Large intestine (tissue), 3 donors: ENCODE measurements at regions not wholly inside any gene's neighbourhood (a gene's known extent, or its start where the extent isn't known, plus 50 kb on each side); places are given as distances from the start of the nearest gene placed in this dataset.
"Not testable (repeated sequence)": the region's sequence is repeated elsewhere in the genome, so short reads cannot be mapped to it uniquely, and the experiment has no call there.

Experiments used
- DNase-seq, 2 donors: peaks; one replicate each; pipeline versions ENCODE4 v3.0.0 to v3.0.0-alpha.2; 2013
- H3K27ac ChIP-seq: one replicate; pipeline ENCODE4 v1.5.1; 2013; ENCODE audit warnings: low read length
- H3K27me3 ChIP-seq: 2 replicates; pipeline ENCODE4 v1.6.1; 2013; ENCODE audit warnings: low read length; ENCODE audit not compliant: control insufficient read depth, insufficient read depth
- H3K36me3 ChIP-seq: 2 replicates; pipeline ENCODE4 v1.6.1; 2013; ENCODE audit warnings: low read length; ENCODE audit not compliant: control insufficient read depth, insufficient read depth
- H3K4me1 ChIP-seq: one replicate; pipeline ENCODE4 v1.6.1; 2013; ENCODE audit warnings: low read length; ENCODE audit not compliant: control insufficient read depth, insufficient read depth
- H3K4me3 ChIP-seq: one replicate; pipeline ENCODE4 v1.5.1; 2013; ENCODE audit warnings: low read length
- H3K9me3 ChIP-seq: one replicate; pipeline ENCODE4 v1.6.1; 2013; ENCODE audit warnings: mild to moderate bottlenecking, low read depth, low read length, moderate library complexity; ENCODE audit not compliant: control insufficient read depth
- WGBS: methylation state at CpG from one replicate; pipeline ENCODE4 v1.1.5; 2013; ENCODE audit warnings: low lambda C conversion rate; ENCODE audit not compliant: insufficient coverage; 5-methylcytosine and 5-hydroxymethylcytosine counted together

- H3K27ac ChIP-seq = no peak overlapping the region
- 100% methylated on average over 1 of the region's 5 CpGs for WGBS
Measured at GRCh38 chr10:118958559-118958958, 71.0 kb upstream of the NANOS1 start.

DNA sequence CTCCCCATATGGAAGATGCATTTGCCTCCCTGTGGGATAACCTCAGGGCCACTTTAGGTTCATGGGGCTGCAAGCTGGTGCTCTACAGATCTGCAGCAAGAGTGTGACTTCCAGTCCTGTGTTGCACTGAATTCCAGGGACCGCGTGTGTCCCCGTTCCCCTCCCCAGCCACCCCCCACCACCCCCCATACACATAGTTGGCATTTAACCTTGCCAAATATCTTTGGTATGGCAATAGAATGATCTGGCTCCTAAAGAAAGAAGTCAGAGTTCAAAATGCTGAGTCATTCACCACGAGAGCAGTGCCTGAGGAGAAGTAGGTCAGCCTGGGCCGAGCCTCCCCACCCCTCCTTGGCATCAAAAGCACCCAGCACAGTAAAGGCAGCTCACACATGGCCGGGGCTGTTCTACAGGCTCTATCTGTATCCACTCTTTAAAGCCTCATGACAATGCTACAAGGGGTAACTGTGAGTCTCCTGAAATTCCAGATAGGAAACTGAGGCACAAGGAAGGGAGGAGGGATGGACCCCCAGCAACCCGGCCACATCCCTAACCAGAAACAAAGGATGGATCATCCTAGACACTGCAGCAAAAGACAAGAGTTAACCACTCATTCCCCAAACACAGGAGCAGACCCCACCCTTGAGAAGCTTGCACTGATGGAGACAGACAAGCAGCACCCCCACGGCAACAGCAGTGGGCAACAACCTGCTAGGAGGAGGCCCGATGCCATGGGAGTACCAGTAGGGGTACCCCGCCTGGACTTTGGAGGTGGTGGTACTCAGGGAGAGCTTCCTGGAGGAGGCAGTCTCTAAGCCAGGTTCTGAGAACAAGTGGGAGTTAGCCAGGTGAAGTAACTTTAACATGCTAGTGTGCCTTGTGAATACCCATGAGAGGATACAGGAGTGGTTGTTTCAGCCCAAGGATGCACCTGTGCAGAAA lies 70.3 kb upstream of the NANOS1 start:
- Histone ChIP-seq H3K36me3 (no peaks in the 10 kb centered on the region), H3K27me3 (no peaks in the 10 kb centered on the region), H3K4me1 (no peaks in the 10 kb centered on the region), H3K9me3 (no peaks in the 10 kb centered on the region), H3K4me3 (no peak overlapping the region), H3K27ac (no peak overlapping the region)
- DNase-seq = no peak
- WGBS = no CpG with 5 or more reads among the region's 10 CpGs

More at GRCh38 chr10:118958559-118958958, 71.0 kb upstream of the NANOS1 start:
- no peak for DNase-seq
- Histone ChIP-seq H3K27me3 (peaks cover 1% of the 10 kb centered on the region), H3K4me1 (no peaks in the 10 kb centered on the region), H3K9me3 (no peaks in the 10 kb centered on the region), H3K36me3 (no peaks in the 10 kb centered on the region), H3K4me3 (no peak overlapping the region)

GRCh38 chr10:118960157-118961090 lies 69.1 kb upstream of the NANOS1 start:
- Histone ChIP-seq H3K9me3 (no peaks in the 10 kb centered on the region), H3K36me3 (no peaks in the 10 kb centered on the region), H3K27me3 (no peaks in the 10 kb centered on the region), H3K4me3 (no peak overlapping the region), H3K4me1 (no peaks in the 10 kb centered on the region), H3K27ac (no peak overlapping the region)
- no CpG with 5 or more reads among the region's 17 CpGs for WGBS
- no peak for DNase-seq

- Histone ChIP-seq H3K27me3 (no peaks in the 10 kb centered on the region), H3K4me3 (no peak overlapping the region), H3K27ac (no peak overlapping the region), H3K9me3 (no peaks in the 10 kb centered on the region), H3K4me1 (no peaks in the 10 kb centered on the region), H3K36me3 (no peaks in the 10 kb centered on the region)
- DNase-seq = no peak
- no CpG with 5 or more reads among the region's 7 CpGs for WGBS
Measured at GRCh38 chr10:118961436-118961835, 68.1 kb upstream of the NANOS1 start.

DNA sequence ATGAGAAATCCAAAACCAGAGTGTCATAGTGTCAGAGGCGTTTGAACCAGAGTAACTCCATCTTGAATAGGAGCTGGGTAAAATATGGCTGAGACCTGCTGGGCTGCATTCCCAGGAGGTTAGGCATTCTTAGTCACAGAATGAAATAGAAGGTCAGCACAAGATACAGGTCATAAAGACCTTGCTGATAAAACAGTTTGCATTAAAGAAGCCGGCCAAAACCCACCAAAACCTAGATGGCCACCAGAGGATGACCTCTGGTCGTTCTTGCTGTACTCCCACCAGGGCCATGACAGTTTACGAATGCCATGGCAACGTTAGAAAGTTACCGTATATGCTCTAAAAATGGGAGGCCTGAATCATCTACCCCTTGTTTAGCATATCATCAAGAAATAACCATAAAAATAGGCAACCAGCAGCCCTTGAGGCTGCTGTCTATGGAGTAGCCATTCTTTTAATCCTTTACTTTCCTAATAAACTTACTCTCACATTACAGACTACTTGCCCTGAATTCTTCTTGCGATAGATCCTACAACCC lies 67.1 kb upstream of the NANOS1 start:
- H3K36me3 ChIP-seq, H3K9me3 ChIP-seq, H3K27ac ChIP-seq, H3K4me1 ChIP-seq, DNase-seq, H3K27me3 ChIP-seq, H3K4me3 ChIP-seq: not testable (repeated sequence)
- WGBS = no CpG with 5 or more reads among the region's 7 CpGs

DNA sequence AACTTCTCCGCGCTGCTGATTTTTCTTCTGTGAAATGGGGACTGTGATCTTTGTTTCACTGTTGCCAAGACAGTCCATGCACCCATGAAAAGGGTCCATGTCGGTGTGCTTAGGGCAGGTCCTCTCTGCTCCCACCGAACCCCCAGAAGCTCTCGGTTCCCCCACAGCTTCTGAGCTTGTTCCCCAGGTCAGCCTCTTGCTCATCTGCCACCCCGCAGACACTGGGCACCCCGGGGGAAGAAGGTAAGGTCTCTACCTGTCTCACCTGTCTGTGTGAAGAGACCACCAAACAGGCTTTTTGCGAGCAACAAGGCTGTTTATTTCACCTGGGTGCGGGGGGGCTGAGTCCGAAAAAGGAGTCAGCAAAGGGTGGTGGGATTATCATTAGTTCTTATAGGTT lies 66.2 kb upstream of the NANOS1 start:
- no peaks in the 10 kb centered on the region for H3K27me3 ChIP-seq
- no peaks in the 10 kb centered on the region for H3K4me1 ChIP-seq
- no peak overlapping the region for H3K27ac ChIP-seq
- H3K4me3 ChIP-seq = no peak overlapping the region
- no peaks in the 10 kb centered on the region for H3K9me3 ChIP-seq
- no CpG with 5 or more reads among the region's 10 CpGs for WGBS
- DNase-seq = no peak
- no peaks in the 10 kb centered on the region for H3K36me3 ChIP-seq

GRCh38 chr10:118963933-118964332 lies 65.6 kb upstream of the NANOS1 start:
- no peak overlapping the region for H3K4me3 ChIP-seq
- H3K4me1 ChIP-seq = no peaks in the 10 kb centered on the region
- DNase-seq = no peak
- WGBS = no CpG with 5 or more reads among the region's 2 CpGs
- H3K36me3 ChIP-seq = no peaks in the 10 kb centered on the region
- no peaks in the 10 kb centered on the region for H3K9me3 ChIP-seq
- H3K27me3 ChIP-seq = no peaks in the 10 kb centered on the region
- no peak overlapping the region for H3K27ac ChIP-seq

DNA sequence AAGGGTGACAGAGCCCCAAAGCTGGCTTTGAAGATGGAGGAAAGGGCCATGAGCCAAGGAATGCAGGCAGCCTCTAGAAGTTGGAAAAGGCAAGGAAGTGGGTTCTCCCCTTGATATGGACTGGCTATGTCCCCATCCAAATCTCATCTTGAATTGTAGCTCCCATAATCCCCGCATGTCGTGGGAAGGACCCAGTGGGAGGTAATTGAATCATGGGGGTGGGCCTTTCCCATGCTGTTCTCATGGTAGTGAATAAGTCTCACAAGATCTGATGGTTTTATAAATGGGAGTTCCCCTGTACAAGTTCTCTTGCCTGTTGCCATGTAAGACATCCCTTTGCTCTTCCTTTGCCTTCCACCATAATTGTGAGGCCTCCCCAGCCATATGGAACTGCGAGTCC lies 65.0 kb upstream of the NANOS1 start:
- not testable (repeated sequence) for H3K36me3 ChIP-seq, DNase-seq, H3K27me3 ChIP-seq, H3K9me3 ChIP-seq, H3K27ac ChIP-seq, H3K4me1 ChIP-seq, H3K4me3 ChIP-seq
- no CpG with 5 or more reads among the region's 3 CpGs for WGBS

DNA sequence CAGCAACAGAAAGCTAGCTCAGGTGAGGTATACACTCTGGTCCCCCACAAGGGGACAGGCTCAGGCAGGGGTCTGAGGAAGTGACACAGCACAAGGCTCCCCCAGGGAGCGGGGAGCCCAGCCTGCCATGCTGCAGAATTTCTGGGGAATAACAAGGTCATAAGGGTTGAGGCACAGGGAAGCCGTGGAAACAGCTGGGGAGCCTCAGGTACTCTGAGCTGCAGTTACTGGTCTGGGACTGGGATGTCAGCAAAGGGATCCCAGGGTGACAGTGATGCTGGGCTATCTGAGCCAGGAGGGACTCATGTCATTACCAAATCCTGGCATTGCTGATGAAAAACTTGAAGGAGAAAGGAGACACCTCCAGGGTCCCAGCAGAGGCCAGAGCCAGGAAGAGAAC lies 64.4 kb upstream of the NANOS1 start:
- DNase-seq = no peak
- H3K27me3 ChIP-seq = no peaks in the 10 kb centered on the region
- no peak overlapping the region for H3K4me3 ChIP-seq
- no CpG with 5 or more reads among the region's 2 CpGs for WGBS
- H3K9me3 ChIP-seq = no peaks in the 10 kb centered on the region
- H3K4me1 ChIP-seq = no peaks in the 10 kb centered on the region
- no peaks in the 10 kb centered on the region for H3K36me3 ChIP-seq
- no peak overlapping the region for H3K27ac ChIP-seq

GRCh38 chr10:118965645-118966044 lies 63.9 kb upstream of the NANOS1 start:
- DNase-seq = no peak
- no peaks in the 10 kb centered on the region for H3K9me3 ChIP-seq

More at GRCh38 chr10:118965645-118966044, 63.9 kb upstream of the NANOS1 start:
- Histone ChIP-seq H3K4me3 (no peak overlapping the region), H3K4me1 (no peaks in the 10 kb centered on the region), H3K27me3 (peaks cover under 1% of the 10 kb centered on the region), H3K27ac (no peak overlapping the region), H3K36me3 (no peaks in the 10 kb centered on the region)
- no CpG with 5 or more reads among the region's 9 CpGs for WGBS
